ENCODE measurements at regions not wholly inside any gene's neighbourhood (a gene's known extent, or its start where the extent isn't known, plus 50 kb on each side); places are given as distances from the start of the nearest gene placed in this dataset.
"Not testable (repeated sequence)": the region's sequence is repeated elsewhere in the genome, so short reads cannot be mapped to it uniquely, and the experiment has no call there.

DNA sequence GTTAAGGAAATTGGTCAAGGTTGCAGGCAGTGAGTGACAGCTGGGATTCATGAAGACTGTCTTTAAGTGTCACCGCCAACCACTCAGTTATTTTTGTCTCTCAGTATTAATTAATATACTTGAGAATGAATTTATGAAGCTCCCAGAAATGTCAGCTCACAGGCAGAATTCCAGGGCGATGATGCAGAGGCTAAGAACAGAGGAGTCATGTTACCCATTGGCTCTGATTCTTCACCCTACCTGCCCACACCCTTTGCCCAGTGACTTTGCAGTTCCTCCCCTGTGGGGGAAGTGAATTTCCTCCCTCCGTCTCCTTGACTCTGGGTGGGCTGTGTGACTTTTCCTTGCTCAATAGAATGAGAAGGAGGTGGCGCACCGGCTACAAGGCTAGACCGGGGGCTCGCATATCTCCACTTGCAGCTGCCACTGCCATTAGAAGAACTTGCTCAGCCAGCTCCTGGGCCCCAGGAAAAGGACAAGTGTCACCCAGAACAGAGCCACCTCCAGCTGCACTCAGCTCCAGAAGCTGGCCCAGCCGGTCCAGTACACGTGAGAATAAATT is 157.1 kb upstream of the PRKCQ start:
- no peak for DNase-seq (ENCODE audit: low read depth in 2 of 2)

- no peak for DNase-seq (ENCODE audit: low read depth in 2 of 2)
These were observed 154.2 kb upstream of the PRKCQ start for GRCh38 chr10:6734286-6734685.

GRCh38 chr10:6729861-6730344 is 149.8 kb upstream of the PRKCQ start:
- DNase-seq (ENCODE audit: low read depth in 2 of 2), result no peak

- DNase-seq (ENCODE audit: low read depth in 2 of 2), result no peak
These were observed 149.1 kb upstream of the PRKCQ start for GRCh38 chr10:6729071-6729774.

GRCh38 chr10:6726924-6727323 is 146.8 kb upstream of the PRKCQ start:
- DNase-seq (ENCODE audit: low read depth in 2 of 2), result no peak

DNA sequence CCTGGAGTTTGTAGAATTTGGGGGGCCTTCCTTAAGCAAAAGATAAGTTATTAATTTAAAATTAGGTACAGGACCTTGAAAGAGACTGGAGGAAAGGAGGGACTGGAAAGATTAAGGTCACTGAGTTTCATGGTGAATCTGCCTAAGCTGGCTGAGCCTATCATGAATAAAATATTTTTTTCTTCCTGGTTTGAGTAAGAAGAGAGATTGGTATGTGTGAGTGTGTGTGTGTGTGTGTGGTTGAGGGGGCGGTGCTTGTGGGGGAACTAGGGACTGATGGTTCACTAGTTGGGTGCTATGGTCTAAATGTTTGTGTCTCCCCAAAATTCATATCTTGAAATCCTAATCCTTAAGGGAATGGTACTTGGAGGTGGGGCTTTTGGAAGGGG is 142.5 kb upstream of the PRKCQ start:
- DNase-seq (ENCODE audit: low read depth in 2 of 2), result peak in 1 of 2 donors; percentile 3

DNA sequence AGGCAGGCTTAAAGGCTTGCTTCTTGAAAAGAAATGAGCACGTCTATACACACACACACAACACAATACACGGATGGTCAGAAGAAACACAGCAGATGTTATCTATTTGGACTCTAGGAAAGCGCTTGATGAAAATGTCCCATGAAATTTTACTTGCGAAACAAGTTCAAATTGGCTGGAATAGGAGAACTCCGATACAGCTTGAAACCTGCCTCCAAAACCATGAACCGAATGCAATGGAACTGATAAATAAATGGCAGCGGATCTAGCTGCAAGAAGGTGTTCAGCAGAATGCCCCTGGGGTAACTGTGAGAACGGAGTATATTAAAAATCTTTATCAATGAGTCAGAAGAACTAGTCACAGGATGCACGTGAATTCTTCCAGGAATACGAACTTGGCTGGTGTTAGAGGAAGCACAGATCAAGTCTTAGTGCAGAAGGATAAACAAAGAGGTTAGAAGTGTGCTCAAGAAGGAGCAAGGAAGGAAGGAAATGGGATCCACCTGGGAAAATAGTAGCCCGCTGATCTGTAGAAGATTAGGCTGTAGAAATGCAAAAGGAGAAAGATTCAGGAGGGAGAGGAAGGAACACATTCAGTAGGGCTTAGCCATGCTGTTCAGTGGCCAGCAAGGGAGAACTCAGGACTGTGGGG is 142.0 kb upstream of the PRKCQ start:
- no peak for DNase-seq (ENCODE audit: low read depth in 2 of 2)

DNA sequence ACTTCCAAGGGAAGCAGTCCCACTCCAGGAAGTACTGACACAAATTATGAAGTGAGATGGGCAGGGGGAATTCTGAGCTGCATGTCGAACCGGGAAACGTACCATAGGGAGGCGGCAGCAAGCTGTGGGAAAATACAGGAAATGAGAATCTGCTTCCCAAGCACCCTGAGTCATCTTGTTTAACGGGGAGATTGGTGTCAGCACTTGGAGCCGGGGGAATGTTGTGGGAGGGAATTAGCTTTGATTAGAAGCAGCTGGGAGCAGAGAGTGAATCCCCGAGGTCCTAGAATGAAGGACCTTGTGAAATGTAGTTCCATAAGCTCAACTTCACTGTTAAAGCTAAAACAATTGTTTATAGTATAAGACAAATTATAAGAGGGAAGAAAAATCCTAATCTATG is 141.4 kb upstream of the PRKCQ start:
- DNase-seq (ENCODE audit: low read depth in 2 of 2), result no peak

DNA sequence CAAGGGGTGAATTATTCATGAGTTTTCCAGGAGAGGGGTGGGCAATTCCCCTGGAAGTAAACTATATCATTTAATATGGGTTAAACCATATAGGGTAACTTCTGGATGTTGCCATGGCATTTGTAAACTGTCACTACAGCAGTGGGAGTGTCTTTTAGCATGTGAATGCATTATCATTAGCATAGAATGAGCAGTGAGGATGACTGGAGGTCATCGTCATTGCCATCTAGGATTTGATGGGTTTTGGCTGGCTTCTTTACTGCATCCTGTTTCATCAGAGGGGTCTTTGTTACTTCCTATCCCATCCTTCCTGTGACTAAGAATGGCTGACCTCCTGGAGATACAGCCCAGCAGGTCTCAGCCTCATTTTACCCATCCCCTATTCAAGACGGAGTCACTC is 139.5 kb upstream of the PRKCQ start:
- DNase-seq (ENCODE audit: low read depth in 2 of 2), result no peak

GRCh38 chr10:6718550-6718949 is 138.5 kb upstream of the PRKCQ start:
- DNase-seq (ENCODE audit: low read depth in 2 of 2), result no peak

DNA sequence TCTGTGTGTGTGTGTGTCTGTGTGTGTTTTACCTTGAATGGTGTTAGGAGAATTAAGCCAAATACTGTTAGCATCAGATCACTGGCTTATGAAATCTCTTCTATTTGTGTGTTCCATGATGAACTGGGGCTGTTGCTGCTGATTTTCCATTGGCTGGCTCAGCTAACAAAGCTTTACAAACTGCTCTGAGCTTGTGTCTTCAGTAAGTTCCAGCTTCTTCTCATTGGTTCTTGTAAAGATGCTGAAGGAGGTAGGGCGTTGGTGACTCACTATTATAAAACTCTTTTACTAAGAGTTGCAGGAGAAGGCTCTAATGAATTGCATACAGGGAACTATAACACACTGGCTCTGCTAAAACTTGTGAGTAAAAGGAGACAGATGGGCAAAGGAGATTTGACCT is 136.4 kb upstream of the PRKCQ start:
- DNase-seq (ENCODE audit: low read depth in 2 of 2), result no peak

DNA sequence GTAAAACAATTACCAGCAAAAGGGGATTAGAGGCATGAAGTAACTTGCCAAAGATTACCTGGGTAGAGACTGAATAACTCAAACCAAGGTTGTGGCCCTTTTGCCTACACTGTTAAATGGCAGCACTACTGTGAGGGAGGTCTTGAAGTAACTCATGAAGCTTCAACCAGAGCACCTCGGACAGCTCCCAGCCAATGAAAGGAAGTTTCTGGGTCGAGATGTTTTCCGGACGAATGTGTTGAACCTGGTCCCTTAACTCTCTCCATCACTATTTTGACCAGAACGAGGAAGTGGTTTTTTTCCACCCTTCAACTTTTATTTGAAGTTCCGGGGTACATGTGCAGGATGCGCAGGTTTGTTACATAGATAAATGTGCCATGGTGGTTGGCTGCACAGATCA is 133.6 kb upstream of the PRKCQ start:
- DNase-seq (ENCODE audit: low read depth in 2 of 2), result no peak

DNA sequence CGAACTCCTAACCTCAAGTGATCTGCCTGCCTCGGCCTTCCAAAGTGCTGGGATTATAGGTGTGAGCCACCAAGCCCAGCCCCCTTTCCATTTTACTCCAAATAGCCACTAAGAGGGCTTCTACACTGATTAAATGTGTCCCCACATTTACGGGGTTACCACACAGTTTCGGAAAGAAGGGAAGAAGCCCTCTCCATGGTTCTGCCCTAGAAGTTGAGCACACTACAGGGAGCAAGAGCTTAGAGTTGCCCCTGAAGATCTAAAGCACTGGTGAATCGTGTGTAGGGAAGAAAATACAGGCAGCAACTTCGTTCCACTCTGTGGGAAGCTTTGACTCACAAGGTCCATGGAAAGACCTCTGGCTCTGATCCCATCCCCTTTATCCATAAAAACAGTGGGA is 133.0 kb upstream of the PRKCQ start:
- DNase-seq (ENCODE audit: low read depth in 2 of 2), result no peak

DNA sequence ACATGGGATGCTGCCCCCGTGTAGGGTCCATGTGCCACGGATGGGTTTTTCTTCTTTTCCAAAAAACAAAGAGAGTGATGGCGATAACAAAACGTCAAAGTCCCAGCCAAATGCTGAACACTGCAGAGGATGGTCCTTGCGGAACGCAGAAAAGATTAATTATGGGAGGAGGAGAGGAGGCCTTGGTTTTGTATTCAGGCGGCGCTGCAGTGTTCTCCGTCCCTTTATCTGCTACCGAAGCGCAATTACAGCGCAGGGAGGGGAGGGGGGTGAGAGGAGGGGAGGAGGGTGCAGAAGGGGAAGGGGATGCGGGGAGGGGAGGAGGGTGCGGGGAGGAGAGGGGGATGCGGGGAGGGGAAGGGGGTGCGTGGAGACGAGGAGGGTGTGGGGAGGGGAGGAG is 131.8 kb upstream of the PRKCQ start:
- no peak for DNase-seq (ENCODE audit: low read depth in 2 of 2)

DNA sequence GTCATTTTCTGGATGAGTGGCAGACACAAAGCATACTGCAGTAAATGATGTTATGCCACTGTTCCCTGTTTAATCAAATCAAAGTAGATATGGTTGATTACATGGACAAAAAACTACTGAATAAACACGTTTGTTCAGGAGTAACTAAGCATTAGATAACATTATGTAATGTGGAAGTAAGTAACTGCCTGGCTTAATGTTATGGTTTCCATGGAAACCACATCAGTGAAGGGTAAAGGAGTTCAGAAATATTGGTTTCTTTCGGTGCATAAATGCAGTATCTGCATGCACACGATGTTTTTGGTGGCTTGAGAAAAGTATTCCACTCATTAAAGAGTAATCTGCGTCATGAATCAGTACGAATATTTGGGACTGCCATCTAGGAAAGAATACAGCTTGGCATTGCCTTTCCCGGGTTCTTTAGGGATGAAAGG is 131.3 kb upstream of the PRKCQ start:
- DNase-seq (ENCODE audit: low read depth in 2 of 2), result no peak

DNA sequence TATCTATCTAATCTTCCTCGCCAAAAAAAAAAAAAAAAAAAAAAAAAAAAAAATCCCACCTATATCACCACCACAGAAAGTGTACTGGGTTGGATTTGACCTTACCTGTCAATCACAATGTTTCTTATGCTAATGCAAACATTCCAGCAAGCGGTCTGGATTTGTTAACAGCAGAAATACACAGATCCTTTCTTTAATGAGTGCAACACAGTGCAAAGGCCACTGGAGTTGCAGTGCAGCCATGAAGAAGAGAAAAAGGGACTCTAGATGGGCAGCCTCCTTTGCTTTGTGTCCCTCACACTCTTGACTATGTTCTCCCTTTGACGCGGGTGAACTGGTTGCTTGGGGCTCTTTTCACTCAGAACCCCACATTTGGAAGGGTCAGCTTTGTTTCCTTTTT is 127.3 kb upstream of the PRKCQ start:
- DNase-seq (ENCODE audit: low read depth in 2 of 2), result no peak

DNA sequence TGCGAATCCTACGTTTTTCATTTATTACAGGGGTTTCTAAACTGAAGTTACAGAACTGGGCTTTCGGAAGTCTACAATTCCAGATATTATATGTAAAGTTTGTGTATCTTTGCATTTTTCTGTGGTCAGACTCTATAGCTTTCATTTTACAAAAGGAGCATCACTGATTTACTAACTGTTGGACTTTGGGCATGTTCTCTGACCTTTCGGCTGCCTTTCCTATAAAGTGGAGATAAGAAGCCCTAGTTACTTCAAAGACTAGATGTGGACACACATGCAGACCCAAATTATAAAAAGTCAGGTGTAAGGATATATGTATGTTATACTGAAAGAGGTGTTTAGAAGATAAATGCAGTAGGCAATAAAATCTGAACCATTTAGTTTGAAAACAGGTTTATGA is 126.6 kb upstream of the PRKCQ start:
- DNase-seq (ENCODE audit: low read depth in 2 of 2), result no peak

- DNase-seq (ENCODE audit: low read depth in 2 of 2), result no peak
These were observed 124.8 kb upstream of the PRKCQ start for GRCh38 chr10:6704896-6705295.

DNA sequence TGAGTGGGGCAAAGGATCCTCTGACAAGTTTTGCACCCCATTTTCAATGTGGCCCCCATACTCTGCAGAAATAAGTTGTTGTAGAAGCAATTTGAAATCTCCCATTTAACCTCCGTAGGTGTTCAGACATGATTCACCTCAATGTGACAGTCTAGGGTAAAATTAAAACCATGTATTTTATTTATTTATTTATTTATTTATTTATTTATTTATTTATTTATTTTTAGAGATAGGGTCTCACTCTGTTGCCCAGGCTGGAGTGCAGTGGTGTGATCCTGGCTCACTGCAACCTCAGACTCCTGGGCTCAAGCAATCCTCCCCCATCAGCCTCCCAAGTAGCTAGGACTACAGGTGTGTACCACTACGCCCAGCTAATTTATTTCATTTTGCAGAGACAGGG is 122.8 kb upstream of the PRKCQ start:
- DNase-seq (ENCODE audit: low read depth in 2 of 2), result not testable (repeated sequence)

DNA sequence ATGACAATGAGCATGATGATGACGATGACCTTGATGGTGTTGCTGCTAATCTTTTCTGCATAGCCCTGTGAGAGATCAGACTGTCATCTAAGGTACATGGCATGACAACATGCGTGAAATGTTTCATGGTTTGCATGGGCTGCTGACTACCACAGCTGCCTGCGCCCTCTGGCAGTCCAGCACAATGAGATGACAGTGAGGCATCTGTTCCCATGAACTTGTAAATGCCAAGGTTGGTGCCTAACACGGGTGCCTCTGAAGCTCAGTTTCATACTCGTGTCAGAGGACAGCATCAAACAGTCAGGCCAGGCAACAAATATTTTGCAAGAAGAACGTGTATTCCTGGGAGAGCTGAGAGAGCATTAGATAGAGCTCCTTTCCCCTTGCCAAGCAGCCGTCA is 122.0 kb upstream of the PRKCQ start:
- DNase-seq (ENCODE audit: low read depth in 2 of 2), result no peak

GRCh38 chr10:6701289-6701688 is 121.2 kb upstream of the PRKCQ start:
- no peak for DNase-seq (ENCODE audit: low read depth in 2 of 2)

DNA sequence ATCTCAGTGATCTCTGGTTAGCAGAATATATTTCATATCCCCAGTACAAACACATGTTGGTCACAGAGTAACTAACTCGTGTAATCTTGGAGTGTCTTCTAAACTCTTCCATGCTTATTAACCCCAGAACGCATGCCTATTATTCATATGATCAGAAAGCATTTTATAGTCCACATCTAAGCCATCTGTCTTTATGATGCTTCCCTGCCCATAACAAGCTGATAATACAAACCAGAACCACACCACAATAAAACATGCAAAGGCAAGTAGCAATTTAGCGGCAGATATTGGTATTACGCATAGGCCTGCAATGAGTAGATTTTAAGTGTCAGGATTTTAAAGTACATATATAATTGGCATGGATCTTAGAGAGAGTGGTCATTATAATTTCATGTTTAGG is 120.0 kb upstream of the PRKCQ start:
- DNase-seq (ENCODE audit: low read depth in 2 of 2), result no peak

GRCh38 chr10:6699336-6699735 is 119.3 kb upstream of the PRKCQ start:
- no peak for DNase-seq (ENCODE audit: low read depth in 2 of 2)
